OCI-LY3 (cell line): ENCODE measurements at regions not wholly inside any gene's neighbourhood (a gene's known extent, or its start where the extent isn't known, plus 50 kb on each side); places are given as distances from the start of the nearest gene placed in this dataset.

Experiments
- CTCF ChIP-seq: fragments of 200-600, 300-600 bp; sonication (generic); IDR thresholded peaks from 2 replicates; pipeline ENCODE4 v1.5.1; 2014; ENCODE audit warnings: antibody characterized with exemption, low read length, low read depth
- EZH2phosphoT487 ChIP-seq: fragments of 200-600 bp; shearing (Covaris generic); IDR thresholded peaks from 2 replicates; pipeline ENCODE4 v1.6.1; 2018; ENCODE audit warnings: antibody characterized with exemption, mixed run types, low read depth

DNA sequence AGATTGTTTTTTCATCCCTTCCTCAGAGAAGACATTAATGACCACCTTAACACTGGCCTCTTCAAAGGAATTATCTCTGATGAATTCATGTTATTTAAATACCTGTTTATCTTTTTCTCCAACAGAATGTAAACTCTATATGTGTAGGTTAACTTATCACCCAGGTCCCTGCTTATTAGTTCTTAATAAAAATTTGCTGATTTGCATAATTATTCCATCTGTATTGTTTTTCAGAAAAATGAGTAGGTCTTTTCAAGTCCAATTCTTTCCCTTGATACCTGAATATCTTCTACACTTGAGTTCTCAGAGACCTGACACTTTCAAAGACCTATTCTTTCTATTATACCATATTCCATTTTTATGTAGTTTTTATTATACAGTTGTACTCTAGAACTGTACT is 886.7 kb upstream of the TMPRSS15 start:
- TF ChIP-seq CTCF: no peak
- no peak for TF ChIP-seq EZH2phosphoT487
